ENCODE measurements at regions not wholly inside any gene's neighbourhood (a gene's known extent, or its start where the extent isn't known, plus 50 kb on each side); places are given as distances from the start of the nearest gene placed in this dataset.

DNA sequence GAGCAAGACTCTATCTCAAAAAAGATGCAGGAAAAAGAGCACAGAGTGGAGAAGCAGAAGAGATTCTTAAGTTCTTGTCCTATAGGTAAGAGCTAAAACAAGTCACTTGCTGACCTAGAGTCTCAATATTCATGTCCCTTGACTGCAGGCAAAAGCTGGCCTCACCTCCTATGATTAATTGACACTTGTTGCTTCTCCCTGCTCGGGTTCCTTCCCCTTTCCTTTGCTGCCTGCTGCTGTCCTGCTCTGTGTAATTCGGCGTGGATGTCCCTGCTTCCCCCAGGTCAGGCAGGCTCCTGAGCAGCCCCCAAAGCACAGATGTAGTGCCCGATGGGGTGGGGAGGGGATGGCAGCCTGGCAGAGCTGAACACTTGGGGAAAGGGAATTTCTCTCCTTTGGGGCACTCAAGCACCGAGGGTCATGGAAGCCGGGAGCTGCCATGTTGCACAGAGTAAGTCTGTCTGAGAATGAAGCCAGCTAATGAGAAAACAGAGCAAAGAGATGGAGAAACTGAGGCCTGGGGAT is 60.8 kb upstream of the NUP50 start:
- H3K36me3 ChIP-seq (replicated peaks in 1 of 2; ENCODE audit: control extremely low read depth in 1 of 2, control insufficient read depth in 1 of 2, extremely low read depth in 1 of 2, insufficient read depth in 2 of 2, low read length in 1 of 2): no peaks in the 10 kb centered on the region
- ATAC-seq (ENCODE audit: low read depth) (no peak), DNase-seq (no peak)
- Mint-ChIP-seq H3K4me3 (no peak overlapping the region), H3K9me3 (ENCODE audit: insufficient read depth) (no peaks in the 10 kb centered on the region), H3K4me1 (peaks cover 3% of the 10 kb centered on the region), H3K27me3 (peaks cover 35% of the 10 kb centered on the region), H3K27ac (no peak overlapping the region)
- peaks cover 0 to 21% (median 2%) of the 10 kb centered on the region in 4 experiments for H3K27me3 ChIP-seq (replicated peaks in 1 of 4; ENCODE audit: control extremely low read depth in 1 of 4, control insufficient read depth in 3 of 4, insufficient read depth in 4 of 4, low read length in 3 of 4)
- no peak overlapping the region for H3K4me2 ChIP-seq (replicated peaks; ENCODE audit: low read depth, low read length, poor library complexity, severe bottlenecking)
- WGBS (ENCODE audit: insufficient coverage): 59% methylated on average over 6 of the region's 6 CpGs
- no peak overlapping the region for H3K4me3 ChIP-seq (ENCODE audit: control extremely low read depth in 1 of 5, extremely low read depth in 1 of 5, insufficient read depth in 1 of 5, low read depth in 2 of 5, low read length in 4 of 5)
- no peak for TF ChIP-seq EZH2 (IDR thresholded peaks at IDR 0.05; ENCODE audit: borderline replicate concordance, insufficient read depth, low read depth, low read length, poor library complexity, severe bottlenecking)
- TF ChIP-seq, protein P1, sequence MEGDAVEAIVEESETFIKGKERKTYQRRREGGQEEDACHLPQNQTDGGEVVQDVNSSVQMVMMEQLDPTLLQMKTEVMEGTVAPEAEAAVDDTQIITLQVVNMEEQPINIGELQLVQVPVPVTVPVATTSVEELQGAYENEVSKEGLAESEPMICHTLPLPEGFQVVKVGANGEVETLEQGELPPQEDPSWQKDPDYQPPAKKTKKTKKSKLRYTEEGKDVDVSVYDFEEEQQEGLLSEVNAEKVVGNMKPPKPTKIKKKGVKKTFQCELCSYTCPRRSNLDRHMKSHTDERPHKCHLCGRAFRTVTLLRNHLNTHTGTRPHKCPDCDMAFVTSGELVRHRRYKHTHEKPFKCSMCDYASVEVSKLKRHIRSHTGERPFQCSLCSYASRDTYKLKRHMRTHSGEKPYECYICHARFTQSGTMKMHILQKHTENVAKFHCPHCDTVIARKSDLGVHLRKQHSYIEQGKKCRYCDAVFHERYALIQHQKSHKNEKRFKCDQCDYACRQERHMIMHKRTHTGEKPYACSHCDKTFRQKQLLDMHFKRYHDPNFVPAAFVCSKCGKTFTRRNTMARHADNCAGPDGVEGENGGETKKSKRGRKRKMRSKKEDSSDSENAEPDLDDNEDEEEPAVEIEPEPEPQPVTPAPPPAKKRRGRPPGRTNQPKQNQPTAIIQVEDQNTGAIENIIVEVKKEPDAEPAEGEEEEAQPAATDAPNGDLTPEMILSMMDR (IDR thresholded peaks at IDR 0.05): no peak
- H3K9me3 ChIP-seq (ENCODE audit: control extremely low read depth in 1 of 3, control insufficient read depth in 2 of 3, insufficient read depth in 1 of 3, low read length in 2 of 3): peaks cover 0 to 2% (median 0%) of the 10 kb centered on the region in 3 donors
- H3K9ac ChIP-seq (ENCODE audit: low read length): no peak overlapping the region
- ChIA-PET POLR2A (no interaction called here), CTCF (interaction anchor here (1.2 kb wide), 1 partner anchor 12 kb away, joined by 3 read pairs; no protein-coding TSS in a partner anchor)
- intact Hi-C loops (cut with micrococcal nuclease): no loop called here
- no peaks in the 10 kb centered on the region for H4K20me1 ChIP-seq (ENCODE audit: control insufficient read depth, insufficient read depth, low read length, poor library complexity, severe bottlenecking)
- H3K27ac ChIP-seq (ENCODE audit: low read length in 2 of 2): no peak overlapping the region
- no peak overlapping the region for H2AFZ ChIP-seq (ENCODE audit: insufficient read depth, low read depth, low read length, poor library complexity, severe bottlenecking)
- H3K4me1 ChIP-seq (ENCODE audit: control insufficient read depth in 2 of 2, insufficient read depth in 2 of 2, low read length in 2 of 2): no peaks in the 10 kb centered on the region
- no peaks in the 10 kb centered on the region for H3K79me2 ChIP-seq (ENCODE audit: control insufficient read depth, insufficient read depth, low read length)

DNA sequence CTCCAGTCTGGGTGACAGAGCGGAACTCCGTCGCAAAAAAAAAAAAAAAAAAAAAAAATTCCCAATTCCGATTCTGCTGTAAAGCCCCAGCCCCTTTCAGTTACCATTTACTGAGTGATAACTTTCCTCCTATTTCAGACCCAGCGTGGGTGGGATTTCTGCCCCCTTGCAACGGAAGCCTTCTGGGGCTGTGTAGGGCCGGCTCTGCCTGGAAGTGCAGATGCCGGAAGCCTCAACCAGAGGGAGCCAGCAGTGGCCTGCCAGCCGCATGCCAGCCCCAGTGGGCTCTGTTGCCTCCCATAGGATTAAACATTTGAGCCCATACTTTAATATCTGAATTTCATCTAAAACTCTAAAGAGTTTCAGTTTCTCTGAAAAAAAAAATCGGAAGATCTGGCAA is 60.0 kb upstream of the NUP50 start:
- Histone ChIP-seq H4K20me1 (ENCODE audit: control insufficient read depth, insufficient read depth, low read length, poor library complexity, severe bottlenecking) (no peaks in the 10 kb centered on the region), H3K27me3 (replicated peaks in 1 of 4; ENCODE audit: control extremely low read depth in 1 of 4, control insufficient read depth in 3 of 4, insufficient read depth in 4 of 4, low read length in 3 of 4) (peaks cover 0 to 21% (median 2%) of the 10 kb centered on the region in 4 experiments), H2AFZ (ENCODE audit: insufficient read depth, low read depth, low read length, poor library complexity, severe bottlenecking) (no peak overlapping the region), H3K4me1 (ENCODE audit: control insufficient read depth in 2 of 2, insufficient read depth in 2 of 2, low read length in 2 of 2) (no peaks in the 10 kb centered on the region), H3K4me2 (replicated peaks; ENCODE audit: low read depth, low read length, poor library complexity, severe bottlenecking) (no peak overlapping the region), H3K9me3 (ENCODE audit: control extremely low read depth in 1 of 3, control insufficient read depth in 2 of 3, insufficient read depth in 1 of 3, low read length in 2 of 3) (peaks cover 0 to 2% (median 0%) of the 10 kb centered on the region in 3 donors), H3K79me2 (ENCODE audit: control insufficient read depth, insufficient read depth, low read length) (no peaks in the 10 kb centered on the region), H3K27ac (ENCODE audit: low read length in 2 of 2) (no peak overlapping the region), H3K9ac (ENCODE audit: low read length) (no peak overlapping the region), H3K4me3 (ENCODE audit: control extremely low read depth in 1 of 5, extremely low read depth in 1 of 5, insufficient read depth in 1 of 5, low read depth in 2 of 5, low read length in 4 of 5) (no peak overlapping the region), H3K36me3 (replicated peaks in 1 of 2; ENCODE audit: control extremely low read depth in 1 of 2, control insufficient read depth in 1 of 2, extremely low read depth in 1 of 2, insufficient read depth in 2 of 2, low read length in 1 of 2) (no peaks in the 10 kb centered on the region)
- DNase-seq (no peak), ATAC-seq (ENCODE audit: low read depth) (no peak)
- H3K9me3 Mint-ChIP-seq (ENCODE audit: insufficient read depth): no peaks in the 10 kb centered on the region
- CTCF ChIA-PET: no interaction called here
- 86% methylated on average over 6 of the region's 10 CpGs for WGBS (ENCODE audit: insufficient coverage)
- peaks cover 38% of the 10 kb centered on the region for H3K27me3 Mint-ChIP-seq
- no peak overlapping the region for H3K4me3 Mint-ChIP-seq
- no peak overlapping the region for H3K27ac Mint-ChIP-seq
- peaks cover 3% of the 10 kb centered on the region for H3K4me1 Mint-ChIP-seq
- POLR2A ChIA-PET: no interaction called here
- intact Hi-C loops (cut with micrococcal nuclease): no loop called here
- TF ChIP-seq, protein P1 (IDR thresholded peaks at IDR 0.05): no peak
- no peak for TF ChIP-seq EZH2 (IDR thresholded peaks at IDR 0.05; ENCODE audit: borderline replicate concordance, insufficient read depth, low read depth, low read length, poor library complexity, severe bottlenecking)
